ENCODE measurements at regions not wholly inside any gene's neighbourhood (a gene's known extent, or its start where the extent isn't known, plus 50 kb on each side); places are given as distances from the start of the nearest gene placed in this dataset.

GRCh38 chr5:107794741-107795140, 124.0 kb upstream of the EFNA5 start:
- no peak for TF ChIP-seq CTCF (IDR thresholded peaks at IDR 0.05)
- no peak for TF ChIP-seq POLR2A (IDR thresholded peaks at IDR 0.05)
